ENCODE measurements at regions not wholly inside any gene's neighbourhood (a gene's known extent, or its start where the extent isn't known, plus 50 kb on each side); places are given as distances from the start of the nearest gene placed in this dataset.

DNA sequence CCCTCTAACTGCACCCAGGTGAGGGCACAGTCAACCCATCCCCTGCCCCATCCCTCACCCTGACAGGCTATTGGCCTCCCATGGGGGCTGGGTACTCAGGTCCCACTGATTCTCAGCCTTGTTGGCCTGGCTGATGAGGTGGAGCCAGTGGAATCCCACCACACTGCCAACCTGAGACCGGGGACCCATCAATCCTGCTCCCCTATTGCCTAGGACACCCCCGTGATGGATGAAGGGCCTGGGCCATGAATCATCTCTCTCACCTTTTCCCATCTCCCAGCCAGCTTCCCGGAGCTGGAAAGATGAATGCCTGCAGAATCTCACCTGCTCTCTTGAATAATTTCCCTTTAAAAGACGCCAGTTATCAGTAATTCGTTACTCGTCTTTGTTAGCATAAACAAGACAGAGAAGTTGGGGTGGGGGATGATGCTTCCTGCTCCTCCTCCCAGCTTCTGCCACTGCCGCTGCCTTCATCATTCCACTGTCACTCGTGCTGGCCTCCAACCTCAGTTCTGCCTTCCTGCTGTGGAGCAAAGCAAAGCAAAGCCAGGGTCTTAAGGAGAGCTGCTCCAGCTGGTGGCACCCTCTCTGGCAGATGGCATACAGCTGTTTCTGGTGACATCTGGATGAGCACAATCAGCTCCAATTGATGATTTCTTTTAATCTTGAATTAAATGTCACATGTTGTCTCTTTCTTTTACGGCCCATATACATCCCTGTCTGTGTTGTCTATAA is 204.0 kb upstream of the NECTIN1 start:
- no peak for TF ChIP-seq ZNF274 (IDR thresholded peaks at IDR 0.05; ENCODE audit: insufficient read depth, insufficient read length)
- TF ChIP-seq, protein P1, sequence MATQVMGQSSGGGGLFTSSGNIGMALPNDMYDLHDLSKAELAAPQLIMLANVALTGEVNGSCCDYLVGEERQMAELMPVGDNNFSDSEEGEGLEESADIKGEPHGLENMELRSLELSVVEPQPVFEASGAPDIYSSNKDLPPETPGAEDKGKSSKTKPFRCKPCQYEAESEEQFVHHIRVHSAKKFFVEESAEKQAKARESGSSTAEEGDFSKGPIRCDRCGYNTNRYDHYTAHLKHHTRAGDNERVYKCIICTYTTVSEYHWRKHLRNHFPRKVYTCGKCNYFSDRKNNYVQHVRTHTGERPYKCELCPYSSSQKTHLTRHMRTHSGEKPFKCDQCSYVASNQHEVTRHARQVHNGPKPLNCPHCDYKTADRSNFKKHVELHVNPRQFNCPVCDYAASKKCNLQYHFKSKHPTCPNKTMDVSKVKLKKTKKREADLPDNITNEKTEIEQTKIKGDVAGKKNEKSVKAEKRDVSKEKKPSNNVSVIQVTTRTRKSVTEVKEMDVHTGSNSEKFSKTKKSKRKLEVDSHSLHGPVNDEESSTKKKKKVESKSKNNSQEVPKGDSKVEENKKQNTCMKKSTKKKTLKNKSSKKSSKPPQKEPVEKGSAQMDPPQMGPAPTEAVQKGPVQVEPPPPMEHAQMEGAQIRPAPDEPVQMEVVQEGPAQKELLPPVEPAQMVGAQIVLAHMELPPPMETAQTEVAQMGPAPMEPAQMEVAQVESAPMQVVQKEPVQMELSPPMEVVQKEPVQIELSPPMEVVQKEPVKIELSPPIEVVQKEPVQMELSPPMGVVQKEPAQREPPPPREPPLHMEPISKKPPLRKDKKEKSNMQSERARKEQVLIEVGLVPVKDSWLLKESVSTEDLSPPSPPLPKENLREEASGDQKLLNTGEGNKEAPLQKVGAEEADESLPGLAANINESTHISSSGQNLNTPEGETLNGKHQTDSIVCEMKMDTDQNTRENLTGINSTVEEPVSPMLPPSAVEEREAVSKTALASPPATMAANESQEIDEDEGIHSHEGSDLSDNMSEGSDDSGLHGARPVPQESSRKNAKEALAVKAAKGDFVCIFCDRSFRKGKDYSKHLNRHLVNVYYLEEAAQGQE (IDR thresholded peaks at IDR 0.05; ENCODE audit: low read depth, low read length), result no peak
- TF ChIP-seq EP300 (IDR thresholded peaks at IDR 0.05; ENCODE audit: borderline replicate concordance in 1 of 2, control insufficient read depth in 1 of 2, low read depth in 2 of 2, low read length in 2 of 2), result no peak
- no peak for TF ChIP-seq RCOR1 (conservative IDR thresholded peaks at IDR 0.05; ENCODE audit: low read depth, low read length)
- TF ChIP-seq, protein P2, sequence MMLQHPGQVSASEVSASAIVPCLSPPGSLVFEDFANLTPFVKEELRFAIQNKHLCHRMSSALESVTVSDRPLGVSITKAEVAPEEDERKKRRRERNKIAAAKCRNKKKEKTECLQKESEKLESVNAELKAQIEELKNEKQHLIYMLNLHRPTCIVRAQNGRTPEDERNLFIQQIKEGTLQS (IDR thresholded peaks at IDR 0.05; ENCODE audit: borderline replicate concordance, extremely low read depth, low read depth, low read length), result no peak
- TF ChIP-seq, protein P3, sequence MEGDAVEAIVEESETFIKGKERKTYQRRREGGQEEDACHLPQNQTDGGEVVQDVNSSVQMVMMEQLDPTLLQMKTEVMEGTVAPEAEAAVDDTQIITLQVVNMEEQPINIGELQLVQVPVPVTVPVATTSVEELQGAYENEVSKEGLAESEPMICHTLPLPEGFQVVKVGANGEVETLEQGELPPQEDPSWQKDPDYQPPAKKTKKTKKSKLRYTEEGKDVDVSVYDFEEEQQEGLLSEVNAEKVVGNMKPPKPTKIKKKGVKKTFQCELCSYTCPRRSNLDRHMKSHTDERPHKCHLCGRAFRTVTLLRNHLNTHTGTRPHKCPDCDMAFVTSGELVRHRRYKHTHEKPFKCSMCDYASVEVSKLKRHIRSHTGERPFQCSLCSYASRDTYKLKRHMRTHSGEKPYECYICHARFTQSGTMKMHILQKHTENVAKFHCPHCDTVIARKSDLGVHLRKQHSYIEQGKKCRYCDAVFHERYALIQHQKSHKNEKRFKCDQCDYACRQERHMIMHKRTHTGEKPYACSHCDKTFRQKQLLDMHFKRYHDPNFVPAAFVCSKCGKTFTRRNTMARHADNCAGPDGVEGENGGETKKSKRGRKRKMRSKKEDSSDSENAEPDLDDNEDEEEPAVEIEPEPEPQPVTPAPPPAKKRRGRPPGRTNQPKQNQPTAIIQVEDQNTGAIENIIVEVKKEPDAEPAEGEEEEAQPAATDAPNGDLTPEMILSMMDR (IDR thresholded peaks at IDR 0.05 in 2 of 3, conservative IDR thresholded peaks at IDR 0.05 in 1 of 3; ENCODE audit: control insufficient read depth in 2 of 3, extremely low read depth in 1 of 3, insufficient read depth in 1 of 3, low read depth in 3 of 3, low read length in 3 of 3), result no peak
- no peak for TF ChIP-seq SIN3A (IDR thresholded peaks at IDR 0.05; ENCODE audit: low read depth, low read length)
- TF ChIP-seq, protein P4, sequence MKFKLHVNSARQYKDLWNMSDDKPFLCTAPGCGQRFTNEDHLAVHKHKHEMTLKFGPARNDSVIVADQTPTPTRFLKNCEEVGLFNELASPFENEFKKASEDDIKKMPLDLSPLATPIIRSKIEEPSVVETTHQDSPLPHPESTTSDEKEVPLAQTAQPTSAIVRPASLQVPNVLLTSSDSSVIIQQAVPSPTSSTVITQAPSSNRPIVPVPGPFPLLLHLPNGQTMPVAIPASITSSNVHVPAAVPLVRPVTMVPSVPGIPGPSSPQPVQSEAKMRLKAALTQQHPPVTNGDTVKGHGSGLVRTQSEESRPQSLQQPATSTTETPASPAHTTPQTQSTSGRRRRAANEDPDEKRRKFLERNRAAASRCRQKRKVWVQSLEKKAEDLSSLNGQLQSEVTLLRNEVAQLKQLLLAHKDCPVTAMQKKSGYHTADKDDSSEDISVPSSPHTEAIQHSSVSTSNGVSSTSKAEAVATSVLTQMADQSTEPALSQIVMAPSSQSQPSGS (IDR thresholded peaks at IDR 0.05; ENCODE audit: low read length), result no peak
- no peak for TF ChIP-seq CHD4 (IDR thresholded peaks at IDR 0.05)
- TF ChIP-seq EZH2 (IDR thresholded peaks at IDR 0.05; ENCODE audit: borderline replicate concordance, control insufficient read depth, low read depth, low read length), result no peak
- TF ChIP-seq FOXM1 (IDR thresholded peaks at IDR 0.05; ENCODE audit: low read depth, low read length), result no peak
- no peak for TF ChIP-seq POLR2A (IDR thresholded peaks at IDR 0.05; ENCODE audit: low read depth, low read length)
